Tongue (tissue), 1 donor: ENCODE measurements at regions not wholly inside any gene's neighbourhood (a gene's known extent, or its start where the extent isn't known, plus 50 kb on each side); places are given as distances from the start of the nearest gene placed in this dataset.
A peak's percentile ranks its signal among the peaks of the same experiment; 100 is the strongest.

ENCODE experiments used
- DNase-seq: peaks from one replicate; pipeline ENCODE4 v3.0.0-alpha.2; 2015

- DNase-seq, result peak; percentile 77
These were observed 273.8 kb upstream of the B3GAT1 start for GRCh38 chr11:134685793-134686380.

- no peak for DNase-seq
These were observed 272.5 kb upstream of the B3GAT1 start for GRCh38 chr11:134684576-134684975.

- no peak for DNase-seq
These were observed 271.8 kb upstream of the B3GAT1 start for GRCh38 chr11:134683860-134684259.

DNA sequence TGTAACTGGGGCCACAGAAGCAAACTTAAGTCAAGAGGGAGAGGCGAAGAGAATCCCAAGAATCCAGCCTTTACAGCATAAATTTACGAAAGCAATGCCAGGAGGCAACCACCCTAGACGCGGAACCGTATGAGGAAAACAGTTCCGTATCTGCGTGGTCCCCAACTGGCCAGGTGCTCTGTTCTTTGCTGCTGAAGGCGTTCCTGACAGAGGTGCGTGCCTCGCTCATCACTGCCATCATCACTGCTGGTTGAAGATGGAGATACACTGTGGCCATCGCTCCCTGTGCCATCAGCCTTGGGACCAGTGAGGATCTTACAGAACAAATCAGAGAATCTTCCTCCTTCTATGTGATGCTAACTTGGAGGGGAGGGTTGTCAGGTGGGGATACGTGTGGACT is 270.5 kb upstream of the B3GAT1 start:
- DNase-seq, result no peak

- DNase-seq, result no peak
These were observed 267.6 kb upstream of the B3GAT1 start for GRCh38 chr11:134679592-134679991.

- DNase-seq, result no peak
These were observed 266.7 kb upstream of the B3GAT1 start for GRCh38 chr11:134678744-134679143.

DNA sequence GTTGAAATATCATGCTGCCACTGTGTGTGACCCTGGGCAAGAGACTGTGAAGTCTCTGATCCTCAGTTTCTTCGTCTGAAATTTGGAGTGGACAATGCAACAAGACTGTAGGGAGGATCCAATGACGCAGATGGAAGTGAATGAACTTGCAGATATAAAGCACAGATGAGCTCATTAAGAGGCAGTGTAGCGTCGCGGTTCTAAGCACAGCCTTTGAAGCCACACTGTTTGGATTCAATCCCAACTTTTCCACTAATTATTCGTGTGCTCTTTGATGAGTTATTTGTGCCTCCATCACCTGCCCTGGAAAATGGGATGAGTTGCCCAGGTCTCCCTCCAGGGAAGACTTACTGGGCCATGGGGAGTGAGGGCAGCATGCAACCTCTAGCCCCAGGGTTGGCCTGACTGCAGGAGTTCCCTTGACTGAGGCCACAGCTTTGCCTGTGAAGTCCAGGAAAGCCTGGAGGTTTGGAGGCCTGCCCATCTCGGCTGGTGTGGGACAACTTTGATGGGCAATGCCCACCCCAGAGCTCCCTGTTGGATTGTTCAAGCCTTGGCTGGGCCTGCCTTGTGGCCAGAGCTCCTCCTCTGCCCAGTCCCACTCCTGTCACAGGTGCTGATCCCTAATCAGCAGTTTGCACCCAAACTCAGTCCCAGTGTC is 266.0 kb upstream of the B3GAT1 start:
- DNase-seq, result no peak

- no peak for DNase-seq
These were observed 265.4 kb upstream of the B3GAT1 start for GRCh38 chr11:134677397-134677822.

- DNase-seq, result no peak
These were observed 264.7 kb upstream of the B3GAT1 start for GRCh38 chr11:134676516-134677287.

DNA sequence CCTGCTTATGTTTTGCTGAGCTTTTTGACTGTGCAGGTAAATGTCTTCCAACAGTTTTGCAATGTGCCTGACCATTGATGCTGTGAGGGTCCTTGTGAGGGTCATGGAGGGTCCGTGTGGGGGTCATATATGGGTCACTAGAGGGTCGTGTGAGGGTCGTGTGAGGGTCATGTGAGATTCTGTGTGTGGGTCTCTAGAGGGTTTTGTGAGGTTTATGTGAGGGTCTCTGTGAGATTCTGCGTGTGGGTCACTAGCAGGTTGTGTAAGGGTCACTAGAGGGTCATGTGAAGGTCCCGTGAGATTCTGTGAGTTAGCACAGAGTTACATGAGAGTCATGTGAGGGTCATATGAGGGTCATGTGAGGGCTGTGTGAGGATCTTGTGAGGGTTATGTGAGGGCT is 263.9 kb upstream of the B3GAT1 start:
- DNase-seq, result no peak

DNA sequence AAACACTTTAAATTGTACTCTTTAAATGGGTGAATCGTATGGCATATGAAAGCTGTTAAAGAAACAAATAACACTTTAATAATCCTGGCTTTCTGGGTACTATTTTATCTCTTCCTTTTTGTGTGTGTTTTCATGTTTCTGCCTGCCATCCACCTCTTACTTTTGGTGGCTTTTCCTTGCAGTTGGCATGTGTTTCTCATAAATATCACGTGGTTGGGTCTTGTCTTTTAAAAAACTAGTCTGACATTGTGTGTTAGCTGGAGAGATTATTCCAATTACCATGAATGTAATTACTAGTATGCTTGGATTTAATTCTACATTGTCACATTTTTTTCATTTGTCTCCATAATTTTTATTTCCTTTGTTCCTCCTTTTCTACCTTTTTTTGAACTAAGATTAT is 262.9 kb upstream of the B3GAT1 start:
- DNase-seq, result no peak

GRCh38 chr11:134670961-134671370 is 258.9 kb upstream of the B3GAT1 start:
- DNase-seq, result no peak

GRCh38 chr11:134670247-134670782 is 258.3 kb upstream of the B3GAT1 start:
- no peak for DNase-seq

GRCh38 chr11:134669796-134670195 is 257.8 kb upstream of the B3GAT1 start:
- DNase-seq, result no peak

DNA sequence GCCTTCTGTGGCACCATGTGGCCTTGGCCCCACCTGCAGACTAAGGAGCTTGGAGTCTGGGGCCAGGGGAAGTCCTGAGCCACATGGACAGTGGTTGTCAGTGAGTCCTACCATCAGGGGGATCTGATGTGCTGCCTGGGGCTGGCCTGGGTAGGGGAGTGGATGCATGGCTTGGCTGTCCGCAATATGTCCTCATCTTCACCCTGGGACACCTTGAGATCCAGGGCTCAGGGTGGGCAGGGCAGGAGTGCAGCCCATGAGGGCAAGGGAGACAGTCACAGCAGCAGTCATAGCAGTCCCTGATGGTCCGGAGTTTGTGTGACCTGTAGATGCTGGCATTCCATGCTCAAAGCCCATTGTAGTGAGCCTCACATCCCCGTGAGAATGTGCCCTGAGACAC is 256.8 kb upstream of the B3GAT1 start:
- no peak for DNase-seq

- no peak for DNase-seq
These were observed 256.0 kb upstream of the B3GAT1 start for GRCh38 chr11:134668076-134668475.

DNA sequence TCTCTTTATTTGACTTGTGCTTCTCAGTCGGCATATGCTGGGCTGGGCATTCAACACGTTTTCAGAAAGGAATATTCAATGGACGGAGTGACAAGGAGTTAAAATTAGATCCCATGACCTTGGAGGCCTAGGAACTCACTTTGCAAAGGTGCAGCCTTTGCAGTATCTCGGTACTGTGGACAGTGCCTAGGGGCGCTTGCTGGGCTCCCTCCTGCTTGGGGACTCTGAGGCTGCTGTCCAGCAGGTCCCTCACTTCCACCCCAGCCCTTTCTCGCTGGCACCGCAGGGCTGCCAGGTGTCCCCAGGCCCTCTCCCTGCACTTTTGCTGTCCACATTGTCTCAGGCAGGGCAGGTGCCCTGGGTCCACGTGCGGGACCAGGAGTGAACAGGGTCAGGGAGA is 255.5 kb upstream of the B3GAT1 start:
- DNase-seq, result no peak

- no peak for DNase-seq
These were observed 255.1 kb upstream of the B3GAT1 start for GRCh38 chr11:134667175-134667500.

DNA sequence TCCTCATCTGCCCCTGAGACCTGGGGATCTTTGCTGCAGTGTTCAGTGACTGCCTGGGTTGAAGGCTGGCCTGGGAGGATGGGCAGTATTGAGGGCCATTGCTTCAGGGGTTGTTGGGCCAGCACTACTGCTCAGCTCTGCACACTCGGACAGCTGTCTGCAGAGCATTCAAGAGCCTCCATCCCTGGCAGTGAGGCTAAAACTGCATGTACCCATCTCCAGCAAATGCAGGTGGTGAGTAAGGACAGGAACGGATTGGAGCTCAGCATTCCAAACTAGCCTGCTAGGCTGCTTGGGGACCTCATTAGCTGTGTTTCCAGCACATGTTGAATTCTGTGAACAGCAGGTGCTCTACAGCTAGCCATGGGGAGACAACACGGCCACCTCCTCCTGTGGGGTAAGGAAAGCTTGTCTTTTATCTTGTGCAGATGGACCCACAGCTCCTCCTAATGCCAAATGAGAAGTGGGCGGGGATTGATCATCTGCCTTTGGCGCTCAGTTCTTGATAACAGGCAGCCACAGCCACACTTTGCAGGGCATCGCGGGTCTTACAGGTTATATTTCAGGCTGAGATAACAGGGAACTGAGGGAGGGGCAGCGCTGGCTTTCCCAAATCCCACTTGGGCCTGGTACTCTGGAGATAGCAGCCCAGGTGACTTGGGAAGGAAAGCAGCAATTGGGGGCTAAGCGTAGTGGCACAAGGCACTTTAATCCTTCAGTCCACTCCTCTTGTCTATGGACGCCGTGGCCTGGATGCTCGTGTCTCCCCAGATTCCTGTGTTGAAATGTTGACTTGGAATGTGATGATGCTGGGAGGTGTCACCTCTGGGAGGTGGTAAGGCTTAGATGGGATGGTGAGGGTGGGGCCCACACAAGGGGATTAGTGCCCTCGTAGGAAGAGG is 254.5 kb upstream of the B3GAT1 start:
- no peak for DNase-seq

GRCh38 chr11:134665571-134666270 is 253.7 kb upstream of the B3GAT1 start:
- DNase-seq, result no peak

DNA sequence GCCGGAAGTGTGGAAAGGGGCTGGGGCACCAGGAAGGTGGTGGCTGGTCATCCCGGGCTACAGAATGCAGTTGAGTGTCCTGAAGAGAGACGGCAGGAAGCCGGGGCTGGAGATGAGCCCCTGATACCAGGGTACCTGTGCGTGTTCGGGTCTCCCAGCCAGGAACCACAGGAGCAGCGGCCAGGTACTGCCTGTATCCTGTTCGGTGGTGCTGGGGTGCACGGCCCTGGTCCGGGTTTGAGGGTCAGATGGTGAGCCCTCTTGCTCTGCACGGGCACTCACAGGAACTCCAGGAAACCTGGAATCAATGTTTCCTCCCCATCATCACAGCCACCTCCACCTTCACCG is 253.1 kb upstream of the B3GAT1 start:
- no peak for DNase-seq
